HG03095 (cell line): ENCODE measurements at regions not wholly inside any gene's neighbourhood (a gene's known extent, or its start where the extent isn't known, plus 50 kb on each side); places are given as distances from the start of the nearest gene placed in this dataset.

Source experiments
- ATAC-seq: cut with Tn5 transposase; IDR thresholded peaks from one replicate; pipeline ENCODE4 v1.9.1; 2021; ENCODE audit warnings: moderate library complexity; ENCODE audit not compliant: unreplicated experiment

- no peak for ATAC-seq
These were observed 50.0 kb upstream of the TRPM1 start for GRCh38 chr15:31151301-31152233.

GRCh38 chr15:31153531-31153930 is 52.0 kb upstream of the TRPM1 start:
- no peak for ATAC-seq

- ATAC-seq: no peak
These were observed 53.6 kb upstream of the TRPM1 start for GRCh38 chr15:31155151-31155550.

GRCh38 chr15:31156226-31156625 is 54.7 kb upstream of the TRPM1 start:
- no peak for ATAC-seq

DNA sequence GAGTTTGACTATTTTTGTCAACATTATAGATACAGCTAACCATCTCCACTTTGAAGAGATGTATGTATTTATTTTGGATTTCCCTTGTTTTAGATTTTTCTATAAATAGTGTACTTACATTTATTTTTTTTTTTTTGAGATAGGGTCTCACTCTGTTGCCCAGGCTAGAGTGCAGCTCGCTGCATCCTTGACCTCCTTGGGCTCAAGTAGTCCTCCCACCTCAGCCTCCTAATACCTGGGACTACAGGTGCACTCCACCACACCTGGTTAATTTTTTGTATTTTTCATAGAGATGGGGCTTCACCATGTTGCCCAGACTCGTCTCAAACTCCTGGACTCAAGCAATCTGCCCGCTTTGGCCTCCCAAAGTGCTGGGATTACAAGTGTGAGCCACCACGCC is 55.3 kb upstream of the TRPM1 start:
- ATAC-seq: no peak

GRCh38 chr15:31157644-31158069 is 56.1 kb upstream of the TRPM1 start:
- no peak for ATAC-seq

DNA sequence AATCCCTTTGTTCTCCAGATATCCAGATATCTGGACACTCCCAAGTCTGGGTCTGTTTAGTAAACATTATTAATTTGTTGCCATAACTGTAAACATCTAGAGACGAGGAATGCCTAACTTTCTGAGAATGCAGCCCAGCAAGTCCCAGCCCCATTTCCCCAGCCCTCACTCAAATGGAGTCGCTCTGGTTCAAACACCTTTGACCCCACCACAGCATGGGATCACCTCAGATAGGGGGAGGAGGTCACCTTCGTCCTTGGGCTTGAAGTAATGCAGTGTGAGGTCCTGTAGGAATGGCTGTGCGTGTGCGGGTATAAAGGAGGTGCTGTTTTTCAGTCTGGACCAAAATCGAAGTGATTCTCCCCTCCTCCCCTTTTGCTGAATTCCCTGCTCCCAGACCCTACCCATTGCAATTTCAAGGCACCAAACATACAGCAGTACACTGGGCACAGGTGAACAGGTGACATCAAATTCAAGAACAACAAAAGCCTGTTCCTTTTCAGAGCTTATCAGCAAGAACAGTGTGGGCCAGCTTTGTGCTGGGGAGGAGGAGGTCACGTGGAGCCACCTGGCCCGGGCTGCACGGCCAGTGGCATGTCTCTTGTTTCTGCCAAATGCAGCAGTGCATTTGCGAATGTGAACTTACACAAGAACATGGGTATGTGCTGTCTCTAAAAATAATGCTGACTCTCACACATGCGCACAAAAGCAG is 57.5 kb upstream of the TRPM1 start:
- ATAC-seq: no peak

- no peak for ATAC-seq
These were observed 58.3 kb upstream of the TRPM1 start for GRCh38 chr15:31159837-31160236.

DNA sequence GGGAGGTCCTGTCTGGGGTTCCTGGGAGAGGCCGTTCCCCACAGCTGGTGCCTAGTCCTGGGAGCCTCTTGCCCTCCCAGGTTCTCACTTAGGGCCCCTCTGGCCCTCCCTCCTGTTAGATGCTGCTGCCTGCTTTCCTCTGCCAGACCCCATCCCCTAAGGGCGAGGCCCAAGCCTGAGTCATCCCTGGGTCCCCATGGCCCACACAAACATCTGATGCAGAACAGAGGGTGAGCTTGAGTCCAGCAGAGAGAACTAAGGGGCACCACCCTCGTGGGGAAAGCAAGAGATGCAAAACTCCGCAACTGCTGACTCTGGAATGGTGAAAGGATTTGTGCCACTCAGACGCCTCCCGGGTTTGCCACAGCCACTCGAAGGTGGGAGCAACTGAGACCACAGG is 58.8 kb upstream of the TRPM1 start:
- no peak for ATAC-seq

DNA sequence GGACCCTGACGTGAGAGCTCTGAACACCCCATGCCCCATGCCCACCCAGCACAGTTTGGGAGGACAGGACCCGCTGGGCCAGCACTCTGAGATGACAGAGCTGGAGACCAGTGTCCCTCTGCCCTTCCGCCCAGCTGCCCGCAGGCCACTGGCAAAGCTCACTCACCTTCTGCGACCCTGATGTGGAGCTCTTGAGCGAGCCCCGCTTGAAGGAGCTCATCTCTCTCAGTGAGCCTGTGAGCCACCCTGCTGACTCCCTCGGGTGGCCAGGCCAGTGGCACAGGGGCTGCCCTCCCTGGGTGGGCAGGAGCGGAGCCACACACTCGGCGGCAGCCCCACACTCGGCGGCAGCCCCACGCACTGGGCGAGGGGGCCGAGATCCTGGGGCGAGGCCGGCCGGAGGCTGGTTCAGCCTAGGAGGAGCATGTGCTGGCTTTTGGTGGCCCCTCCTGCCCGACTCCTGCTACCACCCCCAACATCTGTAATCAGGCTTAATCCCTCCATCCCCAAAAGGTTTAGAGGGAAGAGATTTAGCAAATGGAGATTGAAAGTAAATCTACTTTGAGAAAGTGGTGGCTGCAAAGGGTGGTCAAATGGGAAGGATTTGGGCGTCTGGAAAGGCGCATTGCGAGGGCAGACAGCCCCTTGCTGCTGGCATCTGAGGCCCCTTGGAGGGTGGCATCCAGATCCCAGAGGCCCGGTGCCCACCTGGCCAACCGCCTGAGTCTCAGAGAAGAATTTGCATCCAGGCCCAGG is 59.4 kb upstream of the TRPM1 start:
- ATAC-seq: no peak

DNA sequence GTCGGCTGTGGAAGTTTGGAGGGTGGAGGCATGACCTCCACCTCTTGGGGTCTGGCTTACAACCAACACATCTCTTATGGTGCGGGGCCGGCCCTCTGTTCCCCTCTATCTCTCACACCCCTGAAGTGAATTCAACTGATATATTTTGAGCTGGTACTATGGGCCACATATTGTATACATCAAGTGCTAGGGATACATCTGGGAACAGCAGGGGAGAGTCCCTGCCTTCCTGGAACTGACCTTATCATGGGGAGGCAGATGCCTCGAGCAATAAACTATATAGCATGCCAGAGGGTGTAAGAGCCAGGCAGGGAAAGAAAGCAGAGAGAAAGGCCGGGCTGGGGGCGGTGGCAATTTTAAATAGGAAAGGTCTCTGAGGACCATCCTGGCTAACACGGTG is 60.4 kb upstream of the TRPM1 start:
- no peak for ATAC-seq

GRCh38 chr15:31162721-31163510 is 61.4 kb upstream of the TRPM1 start:
- no peak for ATAC-seq

GRCh38 chr15:31163769-31164572 is 62.4 kb upstream of the TRPM1 start:
- ATAC-seq: no peak

- no peak for ATAC-seq
These were observed 63.0 kb upstream of the TRPM1 start for GRCh38 chr15:31164573-31164912.

- no peak for ATAC-seq
These were observed 68.0 kb upstream of the TRPM1 start for GRCh38 chr15:31169558-31169957.

GRCh38 chr15:31171731-31172130 is 70.2 kb upstream of the TRPM1 start:
- no peak for ATAC-seq

DNA sequence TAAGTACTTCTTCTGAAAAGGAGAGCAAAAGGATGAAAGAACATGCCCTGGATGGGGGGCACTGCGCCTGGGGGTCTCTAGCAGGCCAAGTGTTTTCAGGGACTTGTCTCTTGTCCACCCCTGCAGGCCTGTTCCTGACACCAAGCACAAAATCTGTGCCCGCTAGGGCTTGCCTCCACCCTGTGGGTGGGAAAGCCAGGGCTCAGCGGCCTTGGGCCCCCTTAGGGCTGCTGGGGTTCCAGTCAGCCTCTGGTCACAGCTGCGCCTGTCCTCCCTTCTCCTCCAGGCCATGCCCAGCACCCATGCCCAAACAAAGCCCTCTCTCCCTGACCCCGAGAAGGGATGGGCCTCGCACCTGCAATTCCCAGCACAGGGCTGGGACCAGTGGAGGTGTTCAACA is 71.1 kb upstream of the TRPM1 start:
- ATAC-seq: no peak

DNA sequence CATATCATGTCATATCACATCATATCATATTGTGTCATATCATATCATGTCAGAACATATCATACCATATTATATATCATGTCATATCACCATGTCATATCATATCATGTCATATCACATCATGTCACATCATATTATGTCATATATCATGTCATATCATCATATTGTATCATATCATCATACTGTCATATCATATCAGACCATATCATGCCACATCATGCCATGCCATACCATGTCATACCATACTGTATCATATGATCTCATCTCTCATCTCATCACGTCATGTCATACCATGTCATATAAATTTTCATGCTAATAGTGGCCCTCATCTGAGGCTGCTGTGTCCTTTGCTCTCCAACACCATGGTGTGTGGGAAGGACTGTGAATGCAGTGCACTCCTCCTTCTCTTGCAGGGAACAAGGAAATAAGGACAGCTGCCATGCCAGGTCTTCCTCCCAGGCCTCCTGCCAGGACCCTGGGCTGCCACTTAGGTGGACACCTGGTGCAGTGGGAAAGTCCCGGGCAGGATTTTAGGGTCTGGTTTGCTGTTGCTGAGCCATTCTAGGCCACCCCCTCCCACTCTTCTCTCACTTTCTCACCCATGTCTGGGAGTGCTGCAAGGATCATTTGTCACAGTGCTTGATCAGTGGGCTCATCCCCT is 72.4 kb upstream of the TRPM1 start:
- ATAC-seq: no peak

- ATAC-seq: no peak
These were observed 74.0 kb upstream of the TRPM1 start for GRCh38 chr15:31175484-31175883.
